ENCODE measurements at regions not wholly inside any gene's neighbourhood (a gene's known extent, or its start where the extent isn't known, plus 50 kb on each side); places are given as distances from the start of the nearest gene placed in this dataset.
A peak's percentile ranks its signal among the peaks of the same experiment; 100 is the strongest.

GRCh38 chr7:130814778-130815335 is 80.8 kb upstream of the KLF14 start:
- peak; percentile 65 for DNase-seq (ENCODE audit: low read depth)
- TF ChIP-seq CTCF (conservative IDR thresholded peaks at IDR 0.05; ENCODE audit: control insufficient read depth, insufficient read depth, low read depth, low read length): peak; percentile 69
- H3K4me3 ChIP-seq (ENCODE audit: control insufficient read depth, low read depth, low read length): no peak overlapping the region

- no peak overlapping the region for H3K4me3 ChIP-seq (ENCODE audit: control insufficient read depth, low read depth, low read length)
- no peak for TF ChIP-seq CTCF (conservative IDR thresholded peaks at IDR 0.05; ENCODE audit: control insufficient read depth, insufficient read depth, low read depth, low read length)
- no peak for DNase-seq (ENCODE audit: low read depth)
These were observed 84.0 kb upstream of the KLF14 start for GRCh38 chr7:130818056-130818455.

DNA sequence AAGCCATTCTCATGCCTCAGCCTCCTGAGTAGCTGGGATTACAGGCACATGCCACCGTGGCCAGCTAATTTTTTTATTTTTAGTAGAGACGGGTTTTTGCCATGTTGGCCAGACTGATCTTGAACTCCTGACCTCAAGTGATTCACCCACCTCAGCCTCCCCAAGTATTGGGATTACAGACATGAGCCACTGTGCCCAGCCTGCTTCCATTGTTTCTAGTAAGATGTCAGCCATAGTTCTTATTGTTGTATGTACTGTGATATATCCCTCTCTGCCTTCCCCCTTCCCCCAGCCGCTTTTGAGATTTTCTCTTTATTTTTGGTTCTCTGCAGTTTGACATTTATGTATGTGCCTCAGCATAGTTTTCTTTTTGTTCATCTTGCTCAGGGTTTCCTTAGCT is 87.9 kb upstream of the KLF14 start:
- H3K4me3 ChIP-seq (ENCODE audit: control insufficient read depth, low read depth, low read length): no peak overlapping the region
- TF ChIP-seq CTCF (conservative IDR thresholded peaks at IDR 0.05; ENCODE audit: control insufficient read depth, insufficient read depth, low read depth, low read length): no peak
- DNase-seq (ENCODE audit: low read depth): peak; percentile 30

- no peak for TF ChIP-seq CTCF (conservative IDR thresholded peaks at IDR 0.05; ENCODE audit: control insufficient read depth, insufficient read depth, low read depth, low read length)
- DNase-seq (ENCODE audit: low read depth): no peak
- H3K4me3 ChIP-seq (ENCODE audit: control insufficient read depth, low read depth, low read length): no peak overlapping the region
These were observed 88.6 kb upstream of the KLF14 start for GRCh38 chr7:130822642-130823041.

- H3K4me3 ChIP-seq (ENCODE audit: control insufficient read depth, low read depth, low read length): no peak overlapping the region
- no peak for DNase-seq (ENCODE audit: low read depth)
- no peak for TF ChIP-seq CTCF (conservative IDR thresholded peaks at IDR 0.05; ENCODE audit: control insufficient read depth, insufficient read depth, low read depth, low read length)
These were observed 89.1 kb upstream of the KLF14 start for GRCh38 chr7:130823060-130823459.

DNA sequence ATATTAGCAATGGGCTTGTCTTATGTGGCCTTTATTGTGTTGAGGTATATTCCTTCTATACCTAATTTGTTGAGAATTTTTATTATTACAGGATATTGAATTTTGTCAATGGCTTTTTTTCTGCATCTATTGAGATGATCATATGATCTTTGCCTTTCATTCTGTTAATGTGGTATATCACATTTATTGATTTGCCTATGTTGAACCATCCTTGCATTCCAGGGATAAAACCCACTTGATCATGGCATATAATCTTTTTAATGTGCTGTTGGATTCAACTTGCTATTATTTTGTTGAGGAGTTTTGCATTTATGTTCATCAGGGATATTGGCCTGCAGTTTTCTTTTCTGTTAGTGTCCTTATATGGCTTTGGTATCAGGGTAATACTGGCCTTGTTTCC is 91.8 kb upstream of the KLF14 start:
- H3K4me3 ChIP-seq (ENCODE audit: control insufficient read depth, low read depth, low read length): no peak overlapping the region
- no peak for DNase-seq (ENCODE audit: low read depth)
- TF ChIP-seq CTCF (conservative IDR thresholded peaks at IDR 0.05; ENCODE audit: control insufficient read depth, insufficient read depth, low read depth, low read length): no peak

DNA sequence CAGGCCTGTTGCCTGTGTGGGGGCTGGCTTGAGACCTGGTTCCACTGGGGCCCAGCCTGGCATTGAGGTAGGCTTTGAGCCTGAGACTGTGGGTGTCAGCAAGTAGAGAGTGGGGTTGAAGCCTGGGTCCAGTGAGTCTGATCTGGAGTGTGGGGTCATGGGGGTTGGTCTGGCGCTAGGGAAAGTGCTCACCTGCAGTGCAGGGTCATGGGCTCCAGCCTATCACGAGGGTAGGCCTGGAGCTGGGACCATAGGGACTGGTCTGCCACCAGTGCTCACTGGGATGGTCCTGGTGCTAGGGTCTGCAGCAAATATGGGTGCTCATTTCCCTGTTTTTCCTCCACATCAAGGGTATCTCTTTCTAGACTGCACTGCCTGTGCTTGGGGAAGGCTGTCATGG is 95.4 kb upstream of the KLF14 start:
- no peak for DNase-seq (ENCODE audit: low read depth)
- TF ChIP-seq CTCF (conservative IDR thresholded peaks at IDR 0.05; ENCODE audit: control insufficient read depth, insufficient read depth, low read depth, low read length): no peak
- H3K4me3 ChIP-seq (ENCODE audit: control insufficient read depth, low read depth, low read length): no peak overlapping the region

All from fibroblast of mammary gland (primary cell).